T-helper 2 cell treated with Interferon-gamma antibody and Interleukin-4, amounts not matched to agents 5 μg/mL and 100 μg/mL, for 36 hours (primary cell): ENCODE measurements at regions not wholly inside any gene's neighbourhood (a gene's known extent, or its start where the extent isn't known, plus 50 kb on each side); places are given as distances from the start of the nearest gene placed in this dataset.

Experiments used
- DNase-seq: peaks from one replicate; pipeline ENCODE4 v3.0.0; 2021; ENCODE audit warnings: low spot score
- H3K27ac Mint-ChIP-seq: one replicate; pipeline ENCODE4 v1.8.0; 2021; ENCODE audit warnings: mild to moderate bottlenecking, mixed read lengths
- H3K27me3 Mint-ChIP-seq: one replicate; pipeline ENCODE4 v1.8.0; 2021; ENCODE audit warnings: low read depth, mixed read lengths
- H3K36me3 Mint-ChIP-seq: one replicate; pipeline ENCODE4 v1.8.0; 2021; ENCODE audit warnings: low read depth, mixed read lengths
- H3K4me1 Mint-ChIP-seq: one replicate; pipeline ENCODE4 v1.8.0; 2021; ENCODE audit warnings: low read depth, mixed read lengths
- H3K4me3 Mint-ChIP-seq: one replicate; pipeline ENCODE4 v1.8.0; 2022; ENCODE audit warnings: mild to moderate bottlenecking, moderate library complexity, mixed read lengths
- H3K9me3 Mint-ChIP-seq: one replicate; pipeline ENCODE4 v1.8.0; 2021; ENCODE audit warnings: mixed read lengths

DNA sequence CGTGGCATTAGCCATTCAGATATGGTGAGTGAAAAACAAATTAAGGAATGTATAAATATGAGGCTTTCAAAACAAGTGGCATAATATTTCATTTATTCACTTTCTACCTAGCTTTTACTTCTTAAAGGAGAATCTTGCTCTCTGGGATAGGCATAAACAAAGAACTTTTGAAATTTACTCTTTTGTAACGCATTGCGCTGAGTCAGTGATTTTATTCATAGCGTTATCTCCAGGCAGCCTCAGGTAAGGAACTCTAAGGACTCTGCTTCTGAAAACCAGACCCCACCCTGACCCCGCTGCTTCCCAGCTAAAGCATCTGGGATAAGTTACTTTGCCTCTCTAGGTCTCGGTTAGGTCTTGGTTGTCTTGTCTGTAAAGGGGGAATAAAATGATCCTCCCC, 234.7 kb downstream of the MYLK4 start:
- no peak overlapping the region for H3K4me3 Mint-ChIP-seq
- DNase-seq = no peak
- no peaks in the 10 kb centered on the region for H3K4me1 Mint-ChIP-seq
- no peak overlapping the region for H3K27ac Mint-ChIP-seq
- no peaks in the 10 kb centered on the region for H3K36me3 Mint-ChIP-seq
- H3K27me3 Mint-ChIP-seq = peaks cover 44% of the 10 kb centered on the region
- H3K9me3 Mint-ChIP-seq = peaks cover 9% of the 10 kb centered on the region

GRCh38 chr6:2514965-2515543, 235.7 kb downstream of the MYLK4 start:
- no peak overlapping the region for H3K4me3 Mint-ChIP-seq
- H3K4me1 Mint-ChIP-seq = no peaks in the 10 kb centered on the region
- no peak overlapping the region for H3K27ac Mint-ChIP-seq
- H3K36me3 Mint-ChIP-seq = no peaks in the 10 kb centered on the region
- no peaks in the 10 kb centered on the region for H3K9me3 Mint-ChIP-seq
- no peak for DNase-seq
- H3K27me3 Mint-ChIP-seq = peaks cover 38% of the 10 kb centered on the region

GRCh38 chr6:2512802-2513201, 237.9 kb downstream of the MYLK4 start:
- Mint-ChIP-seq H3K4me1 (no peaks in the 10 kb centered on the region), H3K27me3 (peaks cover 41% of the 10 kb centered on the region), H3K9me3 (no peaks in the 10 kb centered on the region), H3K4me3 (no peak overlapping the region), H3K36me3 (no peaks in the 10 kb centered on the region), H3K27ac (no peak overlapping the region)
- no peak for DNase-seq

GRCh38 chr6:2510316-2510715, 240.4 kb downstream of the MYLK4 start:
- Mint-ChIP-seq H3K9me3 (no peaks in the 10 kb centered on the region), H3K27me3 (peaks cover 52% of the 10 kb centered on the region), H3K4me1 (no peaks in the 10 kb centered on the region)

GRCh38 chr6:2509711-2510110, 241.0 kb downstream of the MYLK4 start:
- Mint-ChIP-seq H3K4me3 (no peak overlapping the region), H3K27ac (no peak overlapping the region), H3K36me3 (no peaks in the 10 kb centered on the region), H3K4me1 (no peaks in the 10 kb centered on the region), H3K27me3 (peaks cover 51% of the 10 kb centered on the region), H3K9me3 (no peaks in the 10 kb centered on the region)
- DNase-seq = no peak

More at GRCh38 chr6:2510316-2510715, 240.4 kb downstream of the MYLK4 start:
- DNase-seq = no peak
- Mint-ChIP-seq H3K36me3 (no peaks in the 10 kb centered on the region), H3K4me3 (no peak overlapping the region), H3K27ac (no peak overlapping the region)

GRCh38 chr6:2508071-2508470, 242.7 kb downstream of the MYLK4 start:
- H3K4me3 Mint-ChIP-seq = no peak overlapping the region
- no peaks in the 10 kb centered on the region for H3K36me3 Mint-ChIP-seq
- peaks cover 44% of the 10 kb centered on the region for H3K27me3 Mint-ChIP-seq
- no peaks in the 10 kb centered on the region for H3K9me3 Mint-ChIP-seq
- DNase-seq = no peak
- no peaks in the 10 kb centered on the region for H3K4me1 Mint-ChIP-seq
- no peak overlapping the region for H3K27ac Mint-ChIP-seq

DNA sequence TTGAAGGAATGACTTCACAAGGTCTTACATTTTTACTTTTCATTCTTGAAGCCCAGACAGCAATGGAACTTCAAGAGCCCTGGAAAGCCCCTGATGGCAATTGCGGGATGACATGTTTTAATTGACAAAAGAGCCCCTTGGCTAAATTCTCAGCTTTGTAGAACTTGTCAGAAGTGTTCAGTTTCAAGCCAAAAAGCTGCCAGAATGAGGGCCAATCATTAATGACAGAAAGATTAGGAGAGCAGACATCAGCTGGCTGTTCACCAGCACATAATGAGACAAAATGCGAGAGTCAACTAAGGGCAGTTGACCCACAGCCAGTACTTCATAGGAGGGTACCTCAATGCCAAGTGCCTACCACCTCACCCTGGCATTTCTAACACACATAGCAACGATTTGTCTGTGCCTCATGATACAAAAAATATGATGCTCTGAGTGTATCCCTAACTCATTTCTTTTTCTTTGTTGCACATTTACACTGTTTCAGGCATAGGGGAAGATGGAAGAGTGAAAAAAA, 243.1 kb downstream of the MYLK4 start:
- no peaks in the 10 kb centered on the region for H3K4me1 Mint-ChIP-seq
- H3K27ac Mint-ChIP-seq = no peak overlapping the region
- no peaks in the 10 kb centered on the region for H3K36me3 Mint-ChIP-seq
- H3K4me3 Mint-ChIP-seq = no peak overlapping the region
- H3K27me3 Mint-ChIP-seq = peaks cover 43% of the 10 kb centered on the region
- no peak for DNase-seq
- no peaks in the 10 kb centered on the region for H3K9me3 Mint-ChIP-seq

GRCh38 chr6:2507016-2507415, 243.7 kb downstream of the MYLK4 start:
- no peak for DNase-seq
- Mint-ChIP-seq H3K27me3 (peaks cover 48% of the 10 kb centered on the region), H3K27ac (no peak overlapping the region), H3K4me3 (no peak overlapping the region), H3K9me3 (no peaks in the 10 kb centered on the region), H3K36me3 (no peaks in the 10 kb centered on the region), H3K4me1 (no peaks in the 10 kb centered on the region)

DNA sequence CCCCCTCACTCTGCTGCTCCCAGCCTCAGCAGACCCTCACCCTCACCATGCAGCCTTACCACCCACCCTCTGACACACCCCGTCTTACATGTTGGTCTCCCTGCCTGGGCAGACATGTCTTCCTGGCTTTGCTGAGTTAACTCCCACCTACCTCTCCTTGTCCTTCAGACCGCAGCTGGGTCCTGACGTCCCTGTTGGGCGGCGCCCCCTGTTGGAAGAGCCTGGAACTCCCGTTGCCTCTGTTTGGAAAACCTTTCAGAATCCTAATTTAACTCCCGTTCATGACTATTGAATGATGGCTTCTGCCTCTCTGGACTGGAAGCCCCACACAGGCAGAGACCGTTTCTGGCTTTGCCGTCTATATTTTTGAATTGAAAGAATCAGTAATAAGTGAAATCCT, 245.1 kb downstream of the MYLK4 start:
- Mint-ChIP-seq H3K27ac (no peak overlapping the region), H3K9me3 (no peaks in the 10 kb centered on the region), H3K27me3 (peaks cover 47% of the 10 kb centered on the region), H3K36me3 (no peaks in the 10 kb centered on the region), H3K4me3 (no peak overlapping the region), H3K4me1 (no peaks in the 10 kb centered on the region)
- no peak for DNase-seq

DNA sequence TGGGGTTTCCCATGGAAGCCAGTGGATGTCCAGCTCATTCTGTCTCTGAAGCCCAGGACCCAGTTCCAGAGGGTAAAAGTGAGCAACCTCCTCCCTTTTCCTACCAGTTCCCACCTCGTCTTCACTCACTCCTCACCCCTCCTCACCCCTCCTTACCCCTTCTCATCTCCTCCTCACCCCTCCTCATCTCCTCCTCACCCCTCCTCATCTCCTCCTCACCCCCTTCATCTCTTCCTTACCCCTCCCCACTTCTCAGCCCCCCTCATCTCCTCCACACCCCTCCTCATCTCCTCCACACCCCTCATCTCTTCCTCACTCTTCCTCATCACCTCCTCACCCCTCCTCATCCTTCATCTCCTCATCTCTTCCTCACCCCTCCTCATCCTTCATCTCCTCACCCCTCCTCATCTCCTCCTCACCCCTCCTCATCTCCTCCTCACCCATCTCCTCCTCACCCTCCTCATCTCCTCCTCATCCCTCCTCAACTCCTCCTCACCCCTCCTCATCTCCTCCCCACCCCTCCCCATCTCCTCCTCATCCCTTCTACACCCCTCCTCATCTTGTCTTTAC, 246.1 kb downstream of the MYLK4 start:
- no peaks in the 10 kb centered on the region for H3K9me3 Mint-ChIP-seq
- H3K27ac Mint-ChIP-seq = no peak overlapping the region
- no peaks in the 10 kb centered on the region for H3K36me3 Mint-ChIP-seq
- H3K27me3 Mint-ChIP-seq = peaks cover 47% of the 10 kb centered on the region
- H3K4me3 Mint-ChIP-seq = no peak overlapping the region
- DNase-seq = no peak
- H3K4me1 Mint-ChIP-seq = no peaks in the 10 kb centered on the region

DNA sequence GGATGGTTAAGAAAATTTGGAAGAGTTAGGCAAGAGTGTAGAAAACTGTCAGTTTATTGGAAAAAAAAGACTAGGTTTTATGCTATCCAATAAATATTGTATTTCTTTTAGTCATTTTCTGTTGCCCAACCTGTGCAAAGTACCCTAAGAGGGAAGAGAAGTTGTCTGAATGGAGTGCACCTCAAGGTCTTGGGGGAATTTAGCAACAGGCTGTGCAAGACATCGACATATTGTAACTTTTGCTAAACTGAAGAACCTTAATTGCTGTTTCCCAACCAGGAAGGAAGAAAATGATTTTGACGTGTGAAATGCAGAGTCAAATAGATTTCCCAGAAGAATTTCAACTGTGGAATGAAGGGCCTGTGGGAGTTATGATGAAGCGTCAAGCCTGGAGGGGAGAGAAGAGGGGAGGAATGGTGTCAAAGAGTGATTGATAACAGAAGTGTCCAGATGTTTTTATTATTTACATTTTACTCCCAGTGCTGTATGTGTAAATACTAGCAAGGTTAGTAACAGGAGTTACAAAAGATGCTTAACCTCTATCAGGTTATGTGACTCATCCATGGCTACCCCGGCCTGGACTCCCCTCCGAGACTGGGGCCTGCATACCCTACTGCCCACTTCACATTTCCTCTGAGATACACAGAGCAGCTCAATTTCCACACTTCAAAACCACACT, 246.8 kb downstream of the MYLK4 start:
- Mint-ChIP-seq H3K27me3 (peaks cover 51% of the 10 kb centered on the region), H3K4me3 (no peak overlapping the region), H3K9me3 (no peaks in the 10 kb centered on the region), H3K36me3 (no peaks in the 10 kb centered on the region), H3K27ac (no peak overlapping the region), H3K4me1 (no peaks in the 10 kb centered on the region)
- DNase-seq = no peak

GRCh38 chr6:2502998-2503674, 247.6 kb downstream of the MYLK4 start:
- Mint-ChIP-seq H3K36me3 (no peaks in the 10 kb centered on the region), H3K27me3 (peaks cover 47% of the 10 kb centered on the region), H3K27ac (no peak overlapping the region), H3K4me3 (no peak overlapping the region), H3K9me3 (no peaks in the 10 kb centered on the region), H3K4me1 (no peaks in the 10 kb centered on the region)
- no peak for DNase-seq

DNA sequence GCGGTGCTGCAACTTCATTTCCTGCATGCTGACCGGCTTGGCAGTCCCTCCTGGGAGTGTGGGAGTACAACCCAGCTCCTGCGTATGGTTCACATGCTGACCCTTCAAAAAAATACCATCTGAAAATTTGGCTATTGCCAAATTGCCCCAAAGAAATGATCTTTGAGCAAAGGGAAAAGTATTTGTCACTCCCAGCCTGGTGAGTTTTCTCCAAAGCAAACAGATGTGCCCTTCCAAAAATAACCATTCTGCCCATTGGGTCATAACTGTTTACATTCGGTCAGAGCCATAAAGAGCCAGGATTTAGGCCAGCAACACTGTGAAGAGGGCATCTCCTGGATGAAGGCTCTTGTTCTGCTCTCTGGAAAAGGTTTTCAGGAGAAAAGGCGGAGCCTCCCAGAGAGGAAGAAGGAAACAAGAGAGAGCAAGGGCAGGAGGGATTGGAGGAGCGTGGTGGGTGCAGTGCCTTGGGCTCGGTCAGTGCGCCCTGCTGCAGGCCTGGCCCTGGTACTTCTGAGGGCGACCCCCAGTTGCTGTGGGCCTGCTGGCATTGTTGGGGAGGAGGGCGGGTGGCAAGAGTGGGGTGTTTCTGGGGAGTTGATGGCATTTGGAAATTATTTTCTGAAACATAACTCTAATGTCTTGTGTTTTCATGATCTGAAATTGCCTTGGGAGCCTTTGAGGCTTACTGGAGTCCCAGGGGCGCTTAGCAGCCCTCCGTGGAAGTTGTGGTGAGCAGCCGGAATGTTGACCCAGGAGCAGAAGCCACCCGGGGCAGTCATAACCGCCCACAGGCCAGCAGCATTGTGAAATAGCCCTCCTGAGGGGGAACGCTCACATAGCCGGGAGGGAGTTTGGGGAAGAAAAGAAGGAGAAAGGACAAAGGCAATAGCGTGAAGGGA, 248.4 kb downstream of the MYLK4 start:
- Mint-ChIP-seq H3K27ac (no peak overlapping the region), H3K9me3 (no peaks in the 10 kb centered on the region), H3K4me3 (no peak overlapping the region), H3K4me1 (no peaks in the 10 kb centered on the region), H3K27me3 (peaks cover 40% of the 10 kb centered on the region), H3K36me3 (no peaks in the 10 kb centered on the region)
- no peak for DNase-seq
